RPMI8226 (cell line): ENCODE measurements at regions not wholly inside any gene's neighbourhood (a gene's known extent, or its start where the extent isn't known, plus 50 kb on each side); places are given as distances from the start of the nearest gene placed in this dataset.
"Not testable (repeated sequence)": the region's sequence is repeated elsewhere in the genome, so short reads cannot be mapped to it uniquely, and the experiment has no call there.

Source experiments
- DNase-seq: peaks from one replicate; pipeline ENCODE4 v3.0.0-alpha.2; 2015

GRCh38 chr2:9708683-9709538 lies 78.1 kb upstream of the YWHAQ start:
- DNase-seq: no peak

- DNase-seq: no peak
These were observed 78.9 kb upstream of the YWHAQ start for GRCh38 chr2:9709539-9710285.

- no peak for DNase-seq
These were observed 79.5 kb upstream of the YWHAQ start for GRCh38 chr2:9710311-9710710.

- DNase-seq: no peak
These were observed 81.5 kb upstream of the YWHAQ start for GRCh38 chr2:9712263-9712662.

GRCh38 chr2:9714630-9715214 lies 83.9 kb upstream of the YWHAQ start:
- no peak for DNase-seq

- no peak for DNase-seq
These were observed 84.4 kb upstream of the YWHAQ start for GRCh38 chr2:9715238-9715637.

GRCh38 chr2:9717886-9718451 lies 87.2 kb upstream of the YWHAQ start:
- no peak for DNase-seq

- DNase-seq: no peak
These were observed 89.7 kb upstream of the YWHAQ start for GRCh38 chr2:9720352-9721093.

- no peak for DNase-seq
These were observed 90.5 kb upstream of the YWHAQ start for GRCh38 chr2:9721344-9721743.

- DNase-seq: no peak
These were observed 91.7 kb upstream of the YWHAQ start for GRCh38 chr2:9722451-9722850.

GRCh38 chr2:9724565-9724964 lies 93.8 kb upstream of the YWHAQ start:
- no peak for DNase-seq

GRCh38 chr2:9725106-9725505 lies 94.3 kb upstream of the YWHAQ start:
- no peak for DNase-seq

GRCh38 chr2:9726016-9726415 lies 95.2 kb upstream of the YWHAQ start:
- not testable (repeated sequence) for DNase-seq

GRCh38 chr2:9730523-9730922 lies 99.7 kb upstream of the YWHAQ start:
- DNase-seq: not testable (repeated sequence)

- DNase-seq: no peak
These were observed 102.0 kb upstream of the YWHAQ start for GRCh38 chr2:9732824-9733223.

GRCh38 chr2:9734308-9734707 lies 103.5 kb upstream of the YWHAQ start:
- DNase-seq: no peak

- no peak for DNase-seq
These were observed 104.5 kb upstream of the YWHAQ start for GRCh38 chr2:9735335-9735734.

GRCh38 chr2:9736021-9736420 lies 105.2 kb upstream of the YWHAQ start:
- no peak for DNase-seq

- peak; percentile 46 for DNase-seq
These were observed 106.0 kb upstream of the TAF1B start for GRCh38 chr2:9737053-9737875.

- DNase-seq: no peak
These were observed 105.2 kb upstream of the TAF1B start for GRCh38 chr2:9738062-9738461.

- no peak for DNase-seq
These were observed 104.5 kb upstream of the TAF1B start for GRCh38 chr2:9738535-9739496.
